HCT116 (cell line): ENCODE measurements at regions not wholly inside any gene's neighbourhood (a gene's known extent, or its start where the extent isn't known, plus 50 kb on each side); places are given as distances from the start of the nearest gene placed in this dataset.

Experiments
- CTCF ChIP-seq, 3 experiments: fragments of 200-600 bp in 1 of 3; sonication (generic) in 1 of 3; IDR thresholded peaks in 2 of 3; conservative IDR thresholded peaks in 1 of 3; 2 replicates each; pipeline ENCODE4 v1.5.1; 2012 to 2017; ENCODE audit warnings: low read depth in 2 of 3, low read length in 2 of 3, antibody characterized with exemption in 1 of 3, borderline replicate concordance in 1 of 3, control low read depth in 1 of 3, mild to moderate bottlenecking in 1 of 3, mixed read lengths in 1 of 3, mixed run types in 1 of 3, moderate library complexity in 1 of 3; ENCODE audit not compliant: insufficient read depth in 1 of 3
- EZH2 ChIP-seq: fragments of 200-600 bp; sonication (generic); IDR thresholded peaks from 2 replicates; pipeline ENCODE4 v1.6.1; 2017; ENCODE audit warnings: antibody characterized with exemption, mixed run types
- MAX ChIP-seq: IDR thresholded peaks from 2 replicates; pipeline ENCODE4 v1.6.1; 2012
- POLR2A ChIP-seq: IDR thresholded peaks from 2 replicates; pipeline ENCODE4 v1.7.0; 2011; ENCODE audit warnings: borderline replicate concordance; ENCODE audit not compliant: insufficient read depth, insufficient read length; ENCODE audit errors: extremely low read depth
- REST ChIP-seq: IDR thresholded peaks from 2 replicates; pipeline ENCODE4 v1.6.1; 2012; ENCODE audit warnings: low read depth

GRCh38 chr7:16070806-16071205, 350.5 kb downstream of the CRPPA start:
- TF ChIP-seq EZH2, result no peak
- TF ChIP-seq CTCF (IDR thresholded peaks at IDR 0.05 in 2 of 3, conservative IDR thresholded peaks at IDR 0.05 in 1 of 3; ENCODE audit: borderline replicate concordance in 1 of 3, insufficient read depth in 1 of 3, low read depth in 2 of 3, low read length in 2 of 3), result no peak
- TF ChIP-seq REST, result no peak
- no peak for TF ChIP-seq POLR2A
- TF ChIP-seq MAX, result no peak
